ENCODE measurements at regions not wholly inside any gene's neighbourhood (a gene's known extent, or its start where the extent isn't known, plus 50 kb on each side); places are given as distances from the start of the nearest gene placed in this dataset.

- H3K27me3 ChIP-seq (replicated peaks in 1 of 4; ENCODE audit: control insufficient read depth in 3 of 4, extremely low read depth in 1 of 4, insufficient read depth in 3 of 4, low read length in 3 of 4): peaks cover 0 to 1% (median 0%) of the 10 kb centered on the region in 4 experiments; a peak in 1 of 7 replicates
- no peak overlapping the region for H3K56ac ChIP-seq (replicated peaks; ENCODE audit: insufficient read length, low read depth, low read length)
- H4K20me1 ChIP-seq (replicated peaks in 1 of 2; ENCODE audit: control insufficient read depth in 1 of 2, insufficient read depth in 2 of 2, low read length in 2 of 2): no peaks in the 10 kb centered on the region
- no peak overlapping the region for H3K14ac ChIP-seq (ENCODE audit: insufficient read length)
- no peak overlapping the region for H2BK20ac ChIP-seq (ENCODE audit: low read length)
- no peak overlapping the region for H4K5ac ChIP-seq (ENCODE audit: insufficient read length, low read depth, low read length)
- no peak overlapping the region for H3K23ac ChIP-seq (ENCODE audit: insufficient read length)
- no peak overlapping the region for H2BK15ac ChIP-seq (ENCODE audit: low read length)
- DNase-seq (ENCODE audit: low read depth in 1 of 2, low spot score in 2 of 2) (no peak), FAIRE-seq (no peak)
- H3K4me2 ChIP-seq (ENCODE audit: insufficient read depth in 1 of 2, low read depth in 2 of 2, low read length in 2 of 2): no peak overlapping the region
- H3K36me3 ChIP-seq (ENCODE audit: control insufficient read depth in 2 of 4, insufficient read depth in 4 of 4, low read length in 3 of 4): no peaks in the 10 kb centered on the region
- no peak overlapping the region for H2AK5ac ChIP-seq (ENCODE audit: low read depth, low read length)
- H4K91ac ChIP-seq (replicated peaks; ENCODE audit: insufficient read length, low read length): no peak overlapping the region
- POLR2A ChIA-PET (ENCODE audit: partially characterized antibody): no interaction called here
- H3K4ac ChIP-seq (replicated peaks; ENCODE audit: insufficient read length, low read depth, low read length): no peak overlapping the region
- H3K23me2 ChIP-seq (ENCODE audit: low read depth, low read length): no peaks in the 10 kb centered on the region
- no peak overlapping the region for H2AFZ ChIP-seq (ENCODE audit: low read length)
- H3K79me2 ChIP-seq (ENCODE audit: control insufficient read depth in 1 of 2, insufficient read depth in 2 of 2, low read length in 2 of 2): no peaks in the 10 kb centered on the region
- no peaks in the 10 kb centered on the region for H3K4me1 ChIP-seq (replicated peaks in 1 of 4; ENCODE audit: control insufficient read depth in 3 of 4, insufficient read depth in 4 of 4, low read length in 3 of 4)
- H3K9ac ChIP-seq (replicated peaks in 1 of 4; ENCODE audit: extremely low read depth in 1 of 4, low read depth in 3 of 4, low read length in 3 of 4): no peak overlapping the region
- no peak overlapping the region for H3K27ac ChIP-seq (ENCODE audit: low read depth, low read length)
- 82% methylated on average over 1 of the region's 1 CpG; no CpG with 5 or more reads in 1 of the 2 experiments for WGBS, 2 experiments (ENCODE audit: extremely low coverage in 1 of 2, insufficient coverage in 1 of 2, insufficient read length in 1 of 2, insufficient replicate concordance in 2 of 2, low coverage in 1 of 2, low lambda C conversion rate in 2 of 2, missing lambda C conversion rate in 1 of 2)
- H3K18ac ChIP-seq (ENCODE audit: extremely low read depth, low read length): no peak overlapping the region
- no peaks in the 10 kb centered on the region for H3K79me1 ChIP-seq (ENCODE audit: low read depth, low read length)
- H2BK5ac ChIP-seq (ENCODE audit: low read depth, low read length): no peak overlapping the region
- no peak overlapping the region for H4K8ac ChIP-seq (ENCODE audit: extremely low read depth, insufficient read depth, low read length)
- no peak overlapping the region for H3K4me3 ChIP-seq (ENCODE audit: extremely low read depth in 1 of 4, insufficient read depth in 2 of 4, low read depth in 3 of 4, low read length in 4 of 4)
- CTCF ChIA-PET (ENCODE audit: partially characterized antibody): interaction anchor here (0.6 kb wide), 1 partner anchor 1390 kb away, joined by 3 read pairs; no protein-coding TSS in a partner anchor
- H2BK120ac ChIP-seq (replicated peaks; ENCODE audit: low read depth, low read length): no peak overlapping the region
- no peaks in the 10 kb centered on the region for H3K9me3 ChIP-seq (ENCODE audit: insufficient read depth in 2 of 2, low read depth in 1 of 2, low read length in 1 of 2)
- no peak overlapping the region for H2BK12ac ChIP-seq (ENCODE audit: low read depth, low read length)
- TF ChIP-seq, protein P1, sequence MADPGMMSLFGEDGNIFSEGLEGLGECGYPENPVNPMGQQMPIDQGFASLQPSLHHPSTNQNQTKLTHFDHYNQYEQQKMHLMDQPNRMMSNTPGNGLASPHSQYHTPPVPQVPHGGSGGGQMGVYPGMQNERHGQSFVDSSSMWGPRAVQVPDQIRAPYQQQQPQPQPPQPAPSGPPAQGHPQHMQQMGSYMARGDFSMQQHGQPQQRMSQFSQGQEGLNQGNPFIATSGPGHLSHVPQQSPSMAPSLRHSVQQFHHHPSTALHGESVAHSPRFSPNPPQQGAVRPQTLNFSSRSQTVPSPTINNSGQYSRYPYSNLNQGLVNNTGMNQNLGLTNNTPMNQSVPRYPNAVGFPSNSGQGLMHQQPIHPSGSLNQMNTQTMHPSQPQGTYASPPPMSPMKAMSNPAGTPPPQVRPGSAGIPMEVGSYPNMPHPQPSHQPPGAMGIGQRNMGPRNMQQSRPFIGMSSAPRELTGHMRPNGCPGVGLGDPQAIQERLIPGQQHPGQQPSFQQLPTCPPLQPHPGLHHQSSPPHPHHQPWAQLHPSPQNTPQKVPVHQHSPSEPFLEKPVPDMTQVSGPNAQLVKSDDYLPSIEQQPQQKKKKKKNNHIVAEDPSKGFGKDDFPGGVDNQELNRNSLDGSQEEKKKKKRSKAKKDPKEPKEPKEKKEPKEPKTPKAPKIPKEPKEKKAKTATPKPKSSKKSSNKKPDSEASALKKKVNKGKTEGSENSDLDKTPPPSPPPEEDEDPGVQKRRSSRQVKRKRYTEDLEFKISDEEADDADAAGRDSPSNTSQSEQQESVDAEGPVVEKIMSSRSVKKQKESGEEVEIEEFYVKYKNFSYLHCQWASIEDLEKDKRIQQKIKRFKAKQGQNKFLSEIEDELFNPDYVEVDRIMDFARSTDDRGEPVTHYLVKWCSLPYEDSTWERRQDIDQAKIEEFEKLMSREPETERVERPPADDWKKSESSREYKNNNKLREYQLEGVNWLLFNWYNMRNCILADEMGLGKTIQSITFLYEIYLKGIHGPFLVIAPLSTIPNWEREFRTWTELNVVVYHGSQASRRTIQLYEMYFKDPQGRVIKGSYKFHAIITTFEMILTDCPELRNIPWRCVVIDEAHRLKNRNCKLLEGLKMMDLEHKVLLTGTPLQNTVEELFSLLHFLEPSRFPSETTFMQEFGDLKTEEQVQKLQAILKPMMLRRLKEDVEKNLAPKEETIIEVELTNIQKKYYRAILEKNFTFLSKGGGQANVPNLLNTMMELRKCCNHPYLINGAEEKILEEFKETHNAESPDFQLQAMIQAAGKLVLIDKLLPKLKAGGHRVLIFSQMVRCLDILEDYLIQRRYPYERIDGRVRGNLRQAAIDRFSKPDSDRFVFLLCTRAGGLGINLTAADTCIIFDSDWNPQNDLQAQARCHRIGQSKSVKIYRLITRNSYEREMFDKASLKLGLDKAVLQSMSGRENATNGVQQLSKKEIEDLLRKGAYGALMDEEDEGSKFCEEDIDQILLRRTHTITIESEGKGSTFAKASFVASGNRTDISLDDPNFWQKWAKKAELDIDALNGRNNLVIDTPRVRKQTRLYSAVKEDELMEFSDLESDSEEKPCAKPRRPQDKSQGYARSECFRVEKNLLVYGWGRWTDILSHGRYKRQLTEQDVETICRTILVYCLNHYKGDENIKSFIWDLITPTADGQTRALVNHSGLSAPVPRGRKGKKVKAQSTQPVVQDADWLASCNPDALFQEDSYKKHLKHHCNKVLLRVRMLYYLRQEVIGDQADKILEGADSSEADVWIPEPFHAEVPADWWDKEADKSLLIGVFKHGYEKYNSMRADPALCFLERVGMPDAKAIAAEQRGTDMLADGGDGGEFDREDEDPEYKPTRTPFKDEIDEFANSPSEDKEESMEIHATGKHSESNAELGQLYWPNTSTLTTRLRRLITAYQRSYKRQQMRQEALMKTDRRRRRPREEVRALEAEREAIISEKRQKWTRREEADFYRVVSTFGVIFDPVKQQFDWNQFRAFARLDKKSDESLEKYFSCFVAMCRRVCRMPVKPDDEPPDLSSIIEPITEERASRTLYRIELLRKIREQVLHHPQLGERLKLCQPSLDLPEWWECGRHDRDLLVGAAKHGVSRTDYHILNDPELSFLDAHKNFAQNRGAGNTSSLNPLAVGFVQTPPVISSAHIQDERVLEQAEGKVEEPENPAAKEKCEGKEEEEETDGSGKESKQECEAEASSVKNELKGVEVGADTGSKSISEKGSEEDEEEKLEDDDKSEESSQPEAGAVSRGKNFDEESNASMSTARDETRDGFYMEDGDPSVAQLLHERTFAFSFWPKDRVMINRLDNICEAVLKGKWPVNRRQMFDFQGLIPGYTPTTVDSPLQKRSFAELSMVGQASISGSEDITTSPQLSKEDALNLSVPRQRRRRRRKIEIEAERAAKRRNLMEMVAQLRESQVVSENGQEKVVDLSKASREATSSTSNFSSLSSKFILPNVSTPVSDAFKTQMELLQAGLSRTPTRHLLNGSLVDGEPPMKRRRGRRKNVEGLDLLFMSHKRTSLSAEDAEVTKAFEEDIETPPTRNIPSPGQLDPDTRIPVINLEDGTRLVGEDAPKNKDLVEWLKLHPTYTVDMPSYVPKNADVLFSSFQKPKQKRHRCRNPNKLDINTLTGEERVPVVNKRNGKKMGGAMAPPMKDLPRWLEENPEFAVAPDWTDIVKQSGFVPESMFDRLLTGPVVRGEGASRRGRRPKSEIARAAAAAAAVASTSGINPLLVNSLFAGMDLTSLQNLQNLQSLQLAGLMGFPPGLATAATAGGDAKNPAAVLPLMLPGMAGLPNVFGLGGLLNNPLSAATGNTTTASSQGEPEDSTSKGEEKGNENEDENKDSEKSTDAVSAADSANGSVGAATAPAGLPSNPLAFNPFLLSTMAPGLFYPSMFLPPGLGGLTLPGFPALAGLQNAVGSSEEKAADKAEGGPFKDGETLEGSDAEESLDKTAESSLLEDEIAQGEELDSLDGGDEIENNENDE (IDR thresholded peaks at IDR 0.05; ENCODE audit: insufficient replicate concordance, low read length): no peak
Observed at GRCh38 chr4:31106419-31106818, 386.2 kb downstream of the PCDH7 start.
